NCI-H345 treated with DMSO at 0.1 percent for 48 hours (cell line): ENCODE measurements at regions not wholly inside any gene's neighbourhood (a gene's known extent, or its start where the extent isn't known, plus 50 kb on each side); places are given as distances from the start of the nearest gene placed in this dataset.
A peak's percentile ranks its signal among the peaks of the same experiment; 100 is the strongest.

Experiments used
- DNase-seq: peaks from one replicate; lab custom pipeline; 2025; ENCODE audit not compliant: unreplicated experiment; lab: John Stamatoyannopoulos, UW

- no peak for DNase-seq
Observed at GRCh38 chr9:120018037-120018436, 561.9 kb downstream of the CDK5RAP2 start.

GRCh38 chr9:120016231-120016630 is 563.7 kb downstream of the CDK5RAP2 start:
- DNase-seq = no peak

- no peak for DNase-seq
Observed at GRCh38 chr9:120014796-120015195, 565.2 kb downstream of the CDK5RAP2 start.

- no peak for DNase-seq
Observed at GRCh38 chr9:120009856-120010255, 570.1 kb downstream of the CDK5RAP2 start.

- no peak for DNase-seq
Observed at GRCh38 chr9:120001536-120001935, 578.4 kb downstream of the CDK5RAP2 start.

GRCh38 chr9:119998614-119999013 is 581.4 kb downstream of the CDK5RAP2 start:
- no peak for DNase-seq

GRCh38 chr9:119991797-119992196 is 588.2 kb downstream of the CDK5RAP2 start:
- no peak for DNase-seq

- no peak for DNase-seq
Observed at GRCh38 chr9:119986713-119987112, 593.3 kb downstream of the CDK5RAP2 start.

- DNase-seq = no peak
Observed at GRCh38 chr9:119986205-119986604, 593.8 kb downstream of the CDK5RAP2 start.

- no peak for DNase-seq
Observed at GRCh38 chr9:119974026-119974425, 604.8 kb upstream of the BRINP1 start.

GRCh38 chr9:119968836-119969707 is 599.8 kb upstream of the BRINP1 start:
- peak; percentile 53 for DNase-seq

- DNase-seq = no peak
Observed at GRCh38 chr9:119967867-119968535, 598.8 kb upstream of the BRINP1 start.

GRCh38 chr9:119963798-119964372 is 594.6 kb upstream of the BRINP1 start:
- DNase-seq = no peak

GRCh38 chr9:119963258-119963797 is 594.1 kb upstream of the BRINP1 start:
- no peak for DNase-seq

- DNase-seq = no peak
Observed at GRCh38 chr9:119961774-119962424, 592.7 kb upstream of the BRINP1 start.

- DNase-seq = no peak
Observed at GRCh38 chr9:119959846-119960545, 590.8 kb upstream of the BRINP1 start.

- DNase-seq = no peak
Observed at GRCh38 chr9:119956111-119956510, 586.9 kb upstream of the BRINP1 start.

- no peak for DNase-seq
Observed at GRCh38 chr9:119955276-119955675, 586.0 kb upstream of the BRINP1 start.

- DNase-seq = no peak
Observed at GRCh38 chr9:119951591-119951990, 582.4 kb upstream of the BRINP1 start.

- no peak for DNase-seq
Observed at GRCh38 chr9:119951090-119951489, 581.9 kb upstream of the BRINP1 start.

GRCh38 chr9:119945686-119946085 is 576.5 kb upstream of the BRINP1 start:
- DNase-seq = no peak
